Activated CD4-positive, alpha-beta T cell treated with anti-CD3 and anti-CD28 coated beads, Interleukin-2, amount 10 ng/mL, durations not matched to agents 7 days and 5 days (primary cell): ENCODE measurements at regions not wholly inside any gene's neighbourhood (a gene's known extent, or its start where the extent isn't known, plus 50 kb on each side); places are given as distances from the start of the nearest gene placed in this dataset.
"Not testable (repeated sequence)": the region's sequence is repeated elsewhere in the genome, so short reads cannot be mapped to it uniquely, and the experiment has no call there.

Experiments
- CTCF ChIA-PET: fragments of 350-600 bp; sonication (Branson Sonifier 250); formaldehyde crosslinking; loops from one replicate; lab custom pipeline; 2021; ENCODE audit warnings: antibody characterized with exemption; lab: Charles Lee
- POLR2A ChIA-PET: fragments of 350-600 bp; sonication (Branson Sonifier 250); formaldehyde crosslinking; loops from one replicate; lab custom pipeline; 2021; ENCODE audit warnings: antibody characterized with exemption; lab: Charles Lee
- DNase-seq: peaks from one replicate; pipeline ENCODE4 v3.0.0-alpha.2; 2020
- H3K27ac Mint-ChIP-seq: one replicate; pipeline ENCODE4 v1.8.0; 2021; ENCODE audit warnings: mild to moderate bottlenecking, moderate library complexity, mixed read lengths
- H3K27me3 Mint-ChIP-seq: one replicate; pipeline ENCODE4 v1.8.0; 2021; ENCODE audit warnings: mixed read lengths
- H3K36me3 Mint-ChIP-seq: one replicate; pipeline ENCODE4 v1.8.0; 2021; ENCODE audit warnings: low read depth, mixed read lengths
- H3K4me1 Mint-ChIP-seq: one replicate; pipeline ENCODE4 v1.8.0; 2021; ENCODE audit warnings: mixed read lengths
- H3K4me3 Mint-ChIP-seq: one replicate; pipeline ENCODE4 v1.8.0; 2021; ENCODE audit warnings: mild to moderate bottlenecking, moderate library complexity, mixed read lengths
- H3K9me3 Mint-ChIP-seq: one replicate; pipeline ENCODE4 v1.8.0; 2021; ENCODE audit warnings: mixed read lengths

GRCh38 chr3:110859993-110860392 lies 211.6 kb upstream of the NECTIN3 start:
- POLR2A ChIA-PET: no interaction called here
- no peak overlapping the region for H3K4me3 Mint-ChIP-seq

GRCh38 chr3:110865934-110866333 lies 205.7 kb upstream of the NECTIN3 start:
- H3K27ac Mint-ChIP-seq: no peak overlapping the region
- ChIA-PET CTCF (no interaction called here), POLR2A (no interaction called here)
- H3K4me3 Mint-ChIP-seq: no peak overlapping the region
- no peaks in the 10 kb centered on the region for H3K36me3 Mint-ChIP-seq
- H3K27me3 Mint-ChIP-seq: no peaks in the 10 kb centered on the region
- no peaks in the 10 kb centered on the region for H3K4me1 Mint-ChIP-seq
- no peaks in the 10 kb centered on the region for H3K9me3 Mint-ChIP-seq
- DNase-seq: no peak

More at GRCh38 chr3:110859993-110860392, 211.6 kb upstream of the NECTIN3 start:
- CTCF ChIA-PET: no interaction called here
- Mint-ChIP-seq H3K27me3 (peaks cover 4% of the 10 kb centered on the region), H3K36me3 (no peaks in the 10 kb centered on the region), H3K27ac (no peak overlapping the region), H3K9me3 (no peaks in the 10 kb centered on the region), H3K4me1 (no peaks in the 10 kb centered on the region)
- DNase-seq: no peak

DNA sequence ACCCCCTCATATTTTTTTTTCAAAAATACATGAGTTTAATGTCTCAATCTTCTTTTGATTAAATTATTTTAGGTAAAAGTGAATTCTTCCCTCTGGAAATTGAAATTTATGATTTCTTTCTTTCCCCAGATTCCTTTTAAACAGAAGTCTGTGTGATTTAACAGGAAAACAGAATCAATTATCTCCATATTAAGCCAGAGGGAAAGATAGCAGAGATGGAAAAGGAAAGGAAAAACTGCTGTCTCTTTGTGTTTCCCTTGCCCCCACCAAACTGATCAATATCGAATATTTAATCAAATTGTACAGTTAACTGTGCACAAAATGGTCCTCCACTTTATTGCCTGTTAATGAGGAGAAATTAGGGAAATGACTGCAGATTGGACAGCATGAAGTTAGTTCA lies 203.5 kb upstream of the NECTIN3 start:
- Mint-ChIP-seq H3K4me3 (no peak overlapping the region), H3K9me3 (no peaks in the 10 kb centered on the region), H3K4me1 (no peaks in the 10 kb centered on the region), H3K27me3 (no peaks in the 10 kb centered on the region), H3K36me3 (no peaks in the 10 kb centered on the region), H3K27ac (no peak overlapping the region)
- POLR2A ChIA-PET: no interaction called here
- no peak for DNase-seq
- CTCF ChIA-PET: no interaction called here

GRCh38 chr3:110869736-110870135 lies 201.9 kb upstream of the NECTIN3 start:
- CTCF ChIA-PET: interaction anchor here (1.4 kb wide), 1 partner anchor 13 kb away, joined by 3 read pairs; no protein-coding TSS in a partner anchor
- Mint-ChIP-seq H3K4me3 (no peak overlapping the region), H3K27ac (no peak overlapping the region), H3K9me3 (no peaks in the 10 kb centered on the region), H3K27me3 (peaks cover 2% of the 10 kb centered on the region), H3K4me1 (no peaks in the 10 kb centered on the region), H3K36me3 (no peaks in the 10 kb centered on the region)
- DNase-seq: no peak
- POLR2A ChIA-PET: no interaction called here

DNA sequence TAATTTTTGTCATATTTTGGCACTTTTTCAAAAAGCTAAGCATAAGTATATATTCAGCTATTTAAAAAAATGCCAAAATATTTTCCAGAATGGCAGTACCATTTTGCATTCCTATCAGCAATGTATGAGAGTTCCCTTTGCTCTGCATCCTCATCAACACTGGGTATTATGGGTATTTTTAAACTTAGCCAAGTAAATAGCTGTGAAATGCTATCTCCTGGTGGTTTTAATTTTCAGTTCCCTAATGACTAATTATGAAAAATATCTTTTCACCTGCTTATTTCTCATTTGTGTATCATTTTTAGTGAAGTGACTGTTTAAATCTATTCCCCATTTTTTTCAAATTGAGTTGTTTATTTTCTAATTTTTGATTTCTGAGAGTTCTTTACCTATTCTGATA lies 199.7 kb upstream of the NECTIN3 start:
- ChIA-PET CTCF (no interaction called here), POLR2A (no interaction called here)
- H3K4me3 Mint-ChIP-seq: no peak overlapping the region
- peaks cover 3% of the 10 kb centered on the region for H3K27me3 Mint-ChIP-seq
- no peaks in the 10 kb centered on the region for H3K36me3 Mint-ChIP-seq
- no peak for DNase-seq
- H3K27ac Mint-ChIP-seq: no peak overlapping the region
- no peaks in the 10 kb centered on the region for H3K4me1 Mint-ChIP-seq
- H3K9me3 Mint-ChIP-seq: no peaks in the 10 kb centered on the region

GRCh38 chr3:110878692-110879091 lies 192.9 kb upstream of the NECTIN3 start:
- Mint-ChIP-seq H3K4me3 (no peak overlapping the region), H3K4me1 (no peaks in the 10 kb centered on the region), H3K27ac (no peak overlapping the region), H3K9me3 (no peaks in the 10 kb centered on the region), H3K27me3 (peaks cover 3% of the 10 kb centered on the region), H3K36me3 (no peaks in the 10 kb centered on the region)
- DNase-seq: no peak
- CTCF ChIA-PET: no interaction called here
- POLR2A ChIA-PET: no interaction called here

DNA sequence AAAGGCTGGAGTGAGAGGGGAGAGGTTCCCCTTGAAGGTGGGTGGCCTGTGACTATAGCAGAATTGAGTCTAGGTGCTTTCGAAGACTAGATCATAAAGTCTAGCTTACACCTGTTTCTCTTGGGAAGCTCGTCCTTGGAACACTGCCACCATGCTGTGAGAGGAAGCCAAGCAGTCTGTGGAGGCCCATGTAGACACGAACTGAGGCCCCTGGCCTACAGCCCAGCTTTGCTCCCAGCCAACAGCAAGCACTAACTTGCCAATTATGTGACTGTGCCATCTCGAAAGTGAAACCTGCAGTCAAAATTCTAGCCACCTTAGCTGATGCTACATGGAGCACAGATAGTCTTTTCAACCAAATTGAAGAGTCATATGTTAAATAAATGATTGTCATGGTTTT lies 190.5 kb upstream of the NECTIN3 start:
- no peaks in the 10 kb centered on the region for H3K27me3 Mint-ChIP-seq
- H3K27ac Mint-ChIP-seq: no peak overlapping the region
- no peaks in the 10 kb centered on the region for H3K36me3 Mint-ChIP-seq
- CTCF ChIA-PET: no interaction called here
- H3K9me3 Mint-ChIP-seq: no peaks in the 10 kb centered on the region
- no peaks in the 10 kb centered on the region for H3K4me1 Mint-ChIP-seq
- POLR2A ChIA-PET: no interaction called here
- no peak for DNase-seq
- H3K4me3 Mint-ChIP-seq: no peak overlapping the region

DNA sequence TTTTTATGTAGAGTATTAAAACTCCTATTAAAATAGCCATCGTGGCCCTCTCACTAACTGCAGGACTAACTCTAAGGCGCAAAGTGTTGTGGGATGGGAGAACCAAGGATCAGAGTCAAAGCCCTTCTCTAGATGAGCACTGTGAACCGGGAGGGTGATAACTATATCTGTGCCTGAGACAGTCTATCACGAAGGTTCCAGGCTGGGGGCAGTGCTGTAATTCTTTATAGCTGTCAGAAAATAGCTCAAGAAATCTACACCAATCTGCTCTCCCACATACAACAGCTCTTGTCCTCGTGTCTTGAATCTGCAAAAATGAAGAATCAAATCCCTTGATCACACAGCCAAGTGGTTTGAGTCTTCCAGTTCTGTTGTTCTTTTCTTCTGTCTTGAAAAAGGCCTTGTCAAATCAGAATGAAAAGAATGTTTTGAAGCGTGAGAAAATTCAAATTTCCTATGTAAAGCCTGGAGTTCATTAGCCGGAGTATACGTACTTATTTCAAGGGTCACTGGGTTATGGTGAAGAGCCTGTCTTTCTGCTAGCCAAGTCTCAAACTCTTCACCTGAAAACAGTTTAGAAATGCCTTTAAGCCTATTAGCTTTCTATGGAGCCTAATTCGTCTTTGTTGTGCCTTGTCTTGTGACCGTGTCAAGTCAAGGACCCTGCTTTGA lies 185.3 kb upstream of the NECTIN3 start:
- Mint-ChIP-seq H3K9me3 (no peaks in the 10 kb centered on the region), H3K4me3 (no peak overlapping the region), H3K27ac (no peak overlapping the region), H3K36me3 (no peaks in the 10 kb centered on the region), H3K27me3 (peaks cover 1% of the 10 kb centered on the region), H3K4me1 (no peaks in the 10 kb centered on the region)
- no peak for DNase-seq
- ChIA-PET CTCF (no interaction called here), POLR2A (no interaction called here)

- CTCF ChIA-PET: interaction anchor here (1.1 kb wide), 1 partner anchor 11 kb away, joined by 3 read pairs; no protein-coding TSS in a partner anchor
- no peak overlapping the region for H3K4me3 Mint-ChIP-seq
- no peak for DNase-seq
- peaks cover 1% of the 10 kb centered on the region for H3K27me3 Mint-ChIP-seq
- H3K27ac Mint-ChIP-seq: no peak overlapping the region
- H3K4me1 Mint-ChIP-seq: no peaks in the 10 kb centered on the region
- POLR2A ChIA-PET: no interaction called here
- H3K9me3 Mint-ChIP-seq: no peaks in the 10 kb centered on the region
- no peaks in the 10 kb centered on the region for H3K36me3 Mint-ChIP-seq
These were observed 184.4 kb upstream of the NECTIN3 start for GRCh38 chr3:110887176-110887575.

GRCh38 chr3:110888625-110889375 lies 182.8 kb upstream of the NECTIN3 start:
- H3K9me3 Mint-ChIP-seq, POLR2A ChIA-PET, H3K4me1 Mint-ChIP-seq, H3K36me3 Mint-ChIP-seq, DNase-seq, H3K27ac Mint-ChIP-seq, H3K27me3 Mint-ChIP-seq: not testable (repeated sequence)
- CTCF ChIA-PET: interaction anchor here (1.1 kb wide), 1 partner anchor 12 kb away, joined by 3 read pairs; no protein-coding TSS in a partner anchor
- peak overlapping the region; percentile 43 for H3K4me3 Mint-ChIP-seq

- H3K27me3 Mint-ChIP-seq, POLR2A ChIA-PET, DNase-seq, H3K27ac Mint-ChIP-seq, H3K9me3 Mint-ChIP-seq, H3K4me1 Mint-ChIP-seq, H3K4me3 Mint-ChIP-seq, CTCF ChIA-PET, H3K36me3 Mint-ChIP-seq: not testable (repeated sequence)
These were observed 182.3 kb upstream of the NECTIN3 start for GRCh38 chr3:110889376-110889699.

DNA sequence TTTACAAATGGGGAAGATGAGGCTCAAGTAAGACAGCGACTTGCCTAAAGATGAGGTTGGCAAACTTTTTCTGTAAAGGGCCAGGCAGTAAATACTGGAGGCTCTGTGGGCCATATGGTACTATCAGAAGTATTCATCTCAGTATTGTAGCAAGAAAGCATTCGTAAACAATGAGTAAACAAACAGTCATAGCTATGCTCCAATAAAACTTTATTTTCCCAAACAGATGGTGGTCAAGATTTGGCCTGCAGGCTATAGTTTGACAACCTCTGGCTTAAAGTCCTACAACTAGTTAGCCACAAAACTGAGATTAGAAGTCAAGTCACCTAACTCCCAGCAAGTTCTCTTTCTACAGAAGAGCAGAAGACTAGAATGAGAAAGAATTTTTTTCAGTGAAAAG lies 177.0 kb upstream of the NECTIN3 start:
- ChIA-PET CTCF (no interaction called here), POLR2A (no interaction called here)
- H3K27ac Mint-ChIP-seq: no peak overlapping the region

GRCh38 chr3:110895054-110895453 lies 176.6 kb upstream of the NECTIN3 start:
- Mint-ChIP-seq H3K4me3 (no peak overlapping the region), H3K27me3 (no peaks in the 10 kb centered on the region), H3K4me1 (no peaks in the 10 kb centered on the region), H3K27ac (no peak overlapping the region), H3K9me3 (no peaks in the 10 kb centered on the region), H3K36me3 (no peaks in the 10 kb centered on the region)
- ChIA-PET POLR2A (no interaction called here), CTCF (no interaction called here)
- DNase-seq: no peak

More for the DNA sequence above, 177.0 kb upstream of the NECTIN3 start:
- H3K36me3 Mint-ChIP-seq: no peaks in the 10 kb centered on the region
- no peak overlapping the region for H3K4me3 Mint-ChIP-seq
- no peak for DNase-seq
- no peaks in the 10 kb centered on the region for H3K4me1 Mint-ChIP-seq
- H3K27me3 Mint-ChIP-seq: no peaks in the 10 kb centered on the region
- no peaks in the 10 kb centered on the region for H3K9me3 Mint-ChIP-seq
